Skeletal muscle satellite cell (primary cell): ENCODE measurements at regions not wholly inside any gene's neighbourhood (a gene's known extent, or its start where the extent isn't known, plus 50 kb on each side); places are given as distances from the start of the nearest gene placed in this dataset.

Source experiments
- H3K27me3 ChIP-seq: 2 replicates; pipeline ENCODE4 v1.7.0; 2013; ENCODE audit warnings: low read length; ENCODE audit not compliant: control insufficient read depth, insufficient read depth
- H3K36me3 ChIP-seq: 2 replicates; pipeline ENCODE4 v1.7.0; 2013; ENCODE audit warnings: mild to moderate bottlenecking, control low read depth, low read length; ENCODE audit not compliant: insufficient read depth
- H3K4me1 ChIP-seq: 2 replicates; pipeline ENCODE4 v1.7.0; 2013; ENCODE audit warnings: low read length; ENCODE audit not compliant: control insufficient read depth, insufficient read depth
- H3K4me2 ChIP-seq: 2 replicates; pipeline ENCODE4 v1.7.0; 2013; ENCODE audit warnings: mild to moderate bottlenecking, low read length
- H3K4me3 ChIP-seq: 2 replicates; pipeline ENCODE4 v1.7.0; 2013; ENCODE audit warnings: low read length
- H3K9ac ChIP-seq: 2 replicates; pipeline ENCODE4 v1.7.0; 2013; ENCODE audit warnings: mild to moderate bottlenecking, low read depth, low read length, moderate library complexity
- H3K9me3 ChIP-seq: replicated peaks from 2 replicates; pipeline ENCODE4 v1.7.0; 2013; ENCODE audit warnings: mild to moderate bottlenecking, control low read depth, low read length

DNA sequence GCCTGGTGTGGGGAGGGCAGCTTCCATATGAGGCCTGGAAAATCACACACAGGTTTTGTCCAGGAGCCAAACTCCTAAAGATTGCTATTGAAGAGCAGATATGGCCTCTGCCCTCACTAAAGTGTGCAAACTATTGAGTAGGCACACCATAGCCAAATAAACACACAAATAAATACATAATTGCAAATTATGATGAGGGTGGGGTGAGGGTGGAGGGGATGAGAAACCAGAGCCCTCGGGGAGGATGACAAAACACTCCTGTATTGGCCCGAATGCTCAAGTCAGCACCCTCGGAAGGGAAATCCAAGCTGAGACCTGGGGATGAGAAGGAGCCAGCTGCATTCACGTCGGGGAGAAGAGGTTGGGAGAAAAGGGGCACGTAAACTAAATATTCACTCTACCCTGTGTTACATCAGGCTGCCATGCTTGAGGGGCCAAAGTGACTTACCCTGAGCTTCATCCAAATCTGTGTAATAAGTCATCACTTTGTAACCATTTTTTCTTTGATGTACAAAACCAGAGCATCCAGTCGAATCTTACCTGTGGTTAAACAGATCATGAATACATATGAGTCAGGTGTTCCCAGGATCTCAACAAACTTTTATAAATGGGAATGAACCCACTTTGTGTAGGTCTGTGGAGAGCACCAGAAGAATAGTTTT lies 73.9 kb upstream of the PCSK1 start:
- Histone ChIP-seq H3K9me3 (no peaks in the 10 kb centered on the region), H3K4me2 (no peak overlapping the region), H3K27me3 (no peaks in the 10 kb centered on the region), H3K9ac (no peak overlapping the region), H3K36me3 (no peaks in the 10 kb centered on the region), H3K4me1 (peaks cover 16% of the 10 kb centered on the region), H3K4me3 (no peak overlapping the region)

DNA sequence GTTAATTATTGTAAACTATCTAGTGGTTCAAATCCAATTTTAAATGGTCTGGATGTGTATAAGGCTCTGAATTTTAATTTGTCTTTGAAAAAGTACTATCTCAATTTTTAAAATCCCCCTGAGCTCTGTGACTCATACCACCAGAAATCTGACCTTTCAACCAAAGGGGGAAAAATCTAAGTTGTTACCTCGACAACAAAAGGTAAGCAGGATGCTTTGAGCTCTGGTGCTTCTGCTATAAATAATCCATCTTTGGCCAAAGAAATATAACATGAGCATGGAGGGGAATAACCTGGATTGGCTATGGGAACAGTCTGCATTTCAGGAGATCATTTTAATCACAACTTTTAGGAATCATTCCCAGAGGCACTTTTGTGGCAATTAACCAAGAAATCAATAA lies 76.3 kb upstream of the PCSK1 start:
- peak overlapping the region; percentile 38 for H3K9ac ChIP-seq
- no peaks in the 10 kb centered on the region for H3K27me3 ChIP-seq
- no peaks in the 10 kb centered on the region for H3K9me3 ChIP-seq
- H3K4me3 ChIP-seq = no peak overlapping the region
- peak overlapping the region; percentile 33 for H3K4me2 ChIP-seq
- no peaks in the 10 kb centered on the region for H3K36me3 ChIP-seq
- H3K4me1 ChIP-seq = peaks cover 16% of the 10 kb centered on the region

DNA sequence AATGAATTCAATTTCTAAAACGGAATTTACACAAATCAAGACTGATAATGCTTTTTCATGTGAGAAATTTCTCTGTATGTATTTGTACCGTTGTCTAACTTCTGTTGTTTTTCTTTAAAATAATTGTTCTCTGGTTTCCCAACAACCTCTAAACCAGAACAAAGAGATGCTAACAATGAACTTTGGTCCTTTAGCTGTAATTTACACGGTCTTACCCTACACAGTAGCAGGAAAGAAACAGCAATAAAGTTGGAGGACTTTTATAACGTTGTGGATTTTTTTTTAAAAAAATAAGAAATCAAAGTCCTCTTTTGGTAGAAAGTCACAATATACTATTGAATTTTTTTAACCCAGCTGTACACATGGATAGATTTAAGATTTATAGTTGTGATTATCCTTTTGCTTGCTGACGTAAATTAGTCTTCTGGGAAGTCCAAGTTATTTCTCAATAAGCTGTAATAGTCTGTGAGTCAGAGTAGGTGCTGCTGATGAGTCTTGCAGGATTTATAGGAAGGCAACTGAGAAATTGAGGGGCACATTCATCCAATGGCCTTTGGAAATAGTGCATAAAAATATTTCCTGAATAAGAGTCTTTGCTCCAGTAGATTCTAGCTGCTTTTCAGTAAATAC lies 76.8 kb upstream of the PCSK1 start:
- no peak overlapping the region for H3K4me3 ChIP-seq
- H3K4me2 ChIP-seq = peak overlapping the region; percentile 33
- no peaks in the 10 kb centered on the region for H3K27me3 ChIP-seq
- no peaks in the 10 kb centered on the region for H3K9me3 ChIP-seq
- peak overlapping the region; percentile 38 for H3K9ac ChIP-seq
- peaks cover 16% of the 10 kb centered on the region for H3K4me1 ChIP-seq
- no peaks in the 10 kb centered on the region for H3K36me3 ChIP-seq

GRCh38 chr5:96516631-96517071 lies 83.6 kb upstream of the PCSK1 start:
- peaks cover 6% of the 10 kb centered on the region for H3K4me1 ChIP-seq
- peak overlapping the region; percentile 21 for H3K4me2 ChIP-seq
- H3K27me3 ChIP-seq = no peaks in the 10 kb centered on the region
- H3K9ac ChIP-seq = peak overlapping the region; percentile 0
- H3K36me3 ChIP-seq = no peaks in the 10 kb centered on the region
- no peak overlapping the region for H3K4me3 ChIP-seq
- no peaks in the 10 kb centered on the region for H3K9me3 ChIP-seq

DNA sequence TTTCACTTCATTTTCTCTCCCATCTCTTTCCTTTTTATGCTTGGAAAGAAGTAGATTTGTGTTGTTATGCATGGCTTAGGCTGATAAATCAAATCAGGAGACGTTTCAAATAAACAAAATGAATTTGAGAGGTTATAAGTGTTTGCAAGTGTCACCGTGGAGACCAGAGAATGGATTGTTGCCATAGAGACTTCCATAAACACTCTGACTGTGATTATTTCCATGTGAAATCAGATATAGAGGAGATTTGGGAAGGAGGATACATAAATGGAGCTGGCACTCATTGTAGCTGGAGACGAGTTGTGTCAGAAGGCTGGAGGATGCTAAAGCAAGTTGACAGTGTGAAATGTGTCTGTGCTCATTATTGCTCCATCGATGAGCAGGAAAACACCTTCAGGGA lies 84.2 kb upstream of the PCSK1 start:
- peak overlapping the region; percentile 0 for H3K9ac ChIP-seq

DNA sequence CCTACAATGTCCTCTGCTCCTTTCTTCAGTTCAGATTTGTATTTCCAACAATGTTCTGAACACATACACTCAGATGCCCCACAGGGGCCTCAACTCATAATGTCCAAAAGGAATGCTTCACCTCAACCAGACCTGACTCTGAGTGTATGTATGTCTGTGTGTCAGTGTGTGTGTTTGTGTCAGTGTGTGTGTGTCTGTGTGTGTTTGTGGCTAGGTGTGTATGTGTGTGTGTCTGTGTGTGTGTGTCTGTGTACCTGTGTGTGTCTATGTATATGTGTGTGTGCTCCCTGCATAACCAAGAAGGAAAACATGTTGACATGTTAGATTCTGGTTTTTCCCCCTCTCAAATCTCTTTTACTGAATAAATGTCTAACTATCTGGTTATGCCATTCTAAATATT lies 87.3 kb upstream of the PCSK1 start:
- Histone ChIP-seq H3K36me3 (no peaks in the 10 kb centered on the region), H3K4me1 (peaks cover 6% of the 10 kb centered on the region), H3K9me3 (no peaks in the 10 kb centered on the region), H3K9ac (no peak overlapping the region), H3K27me3 (no peaks in the 10 kb centered on the region), H3K4me2 (no peak overlapping the region), H3K4me3 (no peak overlapping the region)

More for the DNA sequence above, 84.2 kb upstream of the PCSK1 start:
- Histone ChIP-seq H3K4me2 (no peak overlapping the region), H3K9me3 (no peaks in the 10 kb centered on the region), H3K4me1 (peaks cover 6% of the 10 kb centered on the region), H3K27me3 (no peaks in the 10 kb centered on the region), H3K4me3 (no peak overlapping the region), H3K36me3 (no peaks in the 10 kb centered on the region)

GRCh38 chr5:96522635-96523355 lies 89.7 kb upstream of the PCSK1 start:
- H3K9ac ChIP-seq = no peak overlapping the region
- no peak overlapping the region for H3K4me3 ChIP-seq
- no peaks in the 10 kb centered on the region for H3K4me1 ChIP-seq
- H3K9me3 ChIP-seq = no peaks in the 10 kb centered on the region
- H3K36me3 ChIP-seq = no peaks in the 10 kb centered on the region
- no peak overlapping the region for H3K4me2 ChIP-seq
- H3K27me3 ChIP-seq = no peaks in the 10 kb centered on the region

DNA sequence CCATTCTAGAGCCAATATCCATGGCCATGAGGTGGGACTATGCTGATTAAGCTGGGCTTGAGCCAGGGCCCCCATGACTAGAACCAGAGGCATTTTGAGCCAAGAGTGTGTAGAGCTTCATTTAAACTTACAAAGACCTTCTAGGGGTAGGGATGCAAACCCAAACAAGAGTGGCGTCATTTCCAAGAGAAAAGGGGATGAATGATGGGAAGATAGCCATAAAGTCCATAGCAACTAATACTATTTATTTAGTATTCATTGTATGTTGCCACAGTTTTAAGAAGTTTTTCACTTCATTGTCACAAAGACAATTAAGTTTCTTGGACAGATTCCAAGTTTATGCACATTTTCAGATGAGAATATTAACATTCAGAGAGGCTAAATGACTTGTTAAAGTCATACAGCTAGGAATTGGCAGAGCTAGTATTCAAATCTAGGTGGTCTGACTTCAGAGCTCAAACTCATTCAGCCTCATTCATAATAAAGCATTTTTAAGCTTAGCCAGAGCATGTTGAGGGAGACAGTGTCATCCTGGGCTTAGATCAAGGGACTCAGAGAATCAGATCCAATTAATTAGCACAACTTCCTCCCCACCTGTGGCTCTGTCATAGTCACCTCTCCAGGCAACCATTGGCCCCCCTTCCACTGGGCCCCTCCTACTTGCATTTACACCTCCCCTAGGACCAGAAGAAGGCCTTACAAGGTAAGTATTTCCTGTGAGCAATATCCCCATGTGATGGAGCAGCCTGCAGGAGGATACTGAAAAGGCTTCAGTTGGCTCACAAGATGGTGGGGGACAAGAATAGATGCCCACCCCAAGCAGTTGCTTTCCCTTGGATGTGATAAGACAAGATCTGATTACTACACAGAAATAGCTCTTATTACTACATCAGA lies 95.0 kb upstream of the PCSK1 start:
- H3K4me3 ChIP-seq = no peak overlapping the region
- no peaks in the 10 kb centered on the region for H3K36me3 ChIP-seq
- H3K27me3 ChIP-seq = no peaks in the 10 kb centered on the region
- no peaks in the 10 kb centered on the region for H3K4me1 ChIP-seq
- no peak overlapping the region for H3K4me2 ChIP-seq
- H3K9me3 ChIP-seq = no peaks in the 10 kb centered on the region
- no peak overlapping the region for H3K9ac ChIP-seq

DNA sequence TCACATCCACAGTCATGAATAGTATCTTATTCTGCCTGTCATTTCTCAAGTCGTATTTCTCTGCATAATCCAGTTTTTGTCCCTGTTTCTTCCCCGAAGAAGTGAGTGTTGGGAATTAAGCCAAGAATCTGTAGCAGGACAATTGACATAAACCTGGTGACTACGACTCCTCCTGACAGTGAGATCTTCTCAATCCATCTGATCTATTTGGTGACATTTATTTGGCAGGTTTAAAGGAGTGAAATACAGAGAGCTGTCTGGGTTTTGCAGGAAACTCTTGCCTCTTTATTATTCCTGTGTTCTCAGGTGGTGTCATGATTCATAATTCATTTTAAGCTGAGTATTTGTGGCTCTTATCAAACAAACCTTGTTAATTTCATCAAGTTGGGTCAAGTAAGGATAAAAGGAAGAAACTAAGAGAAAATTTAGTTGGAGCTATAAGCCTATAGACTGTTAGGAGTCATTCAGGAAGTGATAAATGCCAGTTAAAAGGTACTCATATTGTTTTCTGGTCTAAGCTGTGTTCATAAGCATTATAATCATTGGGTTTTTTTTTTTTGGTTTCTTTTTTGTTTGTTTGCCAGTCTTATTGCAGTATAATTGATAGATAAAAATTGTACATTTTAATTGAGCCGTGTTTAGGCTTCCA lies 95.9 kb upstream of the PCSK1 start:
- no peak overlapping the region for H3K9ac ChIP-seq
- H3K4me2 ChIP-seq = no peak overlapping the region
- H3K9me3 ChIP-seq = no peaks in the 10 kb centered on the region
- no peaks in the 10 kb centered on the region for H3K27me3 ChIP-seq
- H3K4me3 ChIP-seq = no peak overlapping the region
- H3K4me1 ChIP-seq = no peaks in the 10 kb centered on the region
- H3K36me3 ChIP-seq = no peaks in the 10 kb centered on the region

DNA sequence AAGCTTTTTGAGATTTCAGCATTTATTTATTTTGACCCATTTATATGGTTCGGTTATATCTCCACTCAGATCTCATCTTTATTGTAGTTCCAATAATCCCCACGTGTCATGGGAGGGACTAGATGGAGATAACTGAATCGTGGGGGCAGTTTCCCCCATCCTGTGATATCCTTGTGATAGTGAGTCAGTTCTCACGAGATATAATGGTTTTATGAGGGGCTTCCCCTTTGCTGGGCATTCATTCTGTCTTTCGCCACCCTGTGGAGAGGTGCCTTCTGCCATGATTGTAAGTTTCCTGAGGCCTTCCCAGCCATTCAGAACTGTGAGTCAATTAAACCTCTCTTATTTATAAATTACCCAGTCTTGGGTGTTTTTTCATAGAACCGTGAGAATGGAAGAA lies 96.5 kb upstream of the PCSK1 start:
- Histone ChIP-seq H3K4me2 (no peak overlapping the region), H3K9me3 (no peaks in the 10 kb centered on the region), H3K9ac (no peak overlapping the region), H3K4me1 (no peaks in the 10 kb centered on the region), H3K4me3 (no peak overlapping the region), H3K27me3 (no peaks in the 10 kb centered on the region), H3K36me3 (no peaks in the 10 kb centered on the region)

DNA sequence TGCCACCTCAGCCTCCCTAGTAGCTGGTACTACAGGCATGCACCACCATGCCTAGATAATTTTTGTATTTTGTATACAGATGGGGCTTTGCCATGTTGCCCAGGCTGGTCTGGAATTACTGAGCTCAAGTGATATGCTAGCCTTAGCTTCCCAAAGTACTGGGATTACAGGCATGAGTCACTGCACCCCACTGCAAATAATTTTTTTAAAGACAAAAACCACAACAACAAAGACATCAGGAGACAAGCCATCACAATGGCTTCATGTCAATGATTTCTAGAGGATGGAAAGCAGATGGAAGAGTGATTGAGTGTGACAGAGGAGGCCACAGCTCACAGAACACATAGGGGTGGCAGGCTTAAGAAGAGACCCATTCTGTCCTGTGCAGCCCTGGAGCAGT lies 97.9 kb upstream of the PCSK1 start:
- Histone ChIP-seq H3K9me3 (no peaks in the 10 kb centered on the region), H3K9ac (no peak overlapping the region), H3K27me3 (no peaks in the 10 kb centered on the region), H3K4me3 (no peak overlapping the region), H3K4me1 (no peaks in the 10 kb centered on the region), H3K4me2 (no peak overlapping the region), H3K36me3 (no peaks in the 10 kb centered on the region)
